Activated T-cell treated with anti-CD3 and anti-CD28 coated beads, Interleukin-2, amount 50 U/mL, for 72 hours (primary cell): ENCODE measurements at regions not wholly inside any gene's neighbourhood (a gene's known extent, or its start where the extent isn't known, plus 50 kb on each side); places are given as distances from the start of the nearest gene placed in this dataset.
"Not testable (repeated sequence)": the region's sequence is repeated elsewhere in the genome, so short reads cannot be mapped to it uniquely, and the experiment has no call there.

Experiments used
- ATAC-seq, 2 donors: fragments of 150-1000 bp; cut with Tn5 transposase; replicated peaks in 1 of 2; 2 replicates each; pipeline ENCODE4 v1.10.0; 2021; ENCODE audit warnings: moderate library complexity in 2 of 2, mild to moderate bottlenecking in 1 of 2
- DNase-seq, 2 donors: peaks; one replicate each; pipeline ENCODE4 v3.0.0; 2021 to 2022; ENCODE audit warnings: mixed read lengths in 1 of 2
- H3K27ac Mint-ChIP-seq: one replicate; pipeline ENCODE4 v1.8.0; 2022; ENCODE audit warnings: mild to moderate bottlenecking, moderate library complexity, mixed read lengths
- H3K27me3 Mint-ChIP-seq: one replicate; pipeline ENCODE4 v1.8.0; 2022; ENCODE audit warnings: low read depth, mixed read lengths
- H3K36me3 Mint-ChIP-seq, 2 donors: one replicate each; pipeline ENCODE4 v1.8.0; 2022; ENCODE audit warnings: mixed read lengths in 2 of 2, mild to moderate bottlenecking in 1 of 2; ENCODE audit not compliant: insufficient read depth in 2 of 2
- H3K4me1 Mint-ChIP-seq: one replicate; pipeline ENCODE4 v1.8.0; 2022; ENCODE audit warnings: low read depth, mixed read lengths
- H3K4me3 Mint-ChIP-seq, 2 donors: one replicate each; pipeline ENCODE4 v1.8.0; 2022; ENCODE audit warnings: mild to moderate bottlenecking in 2 of 2, mixed read lengths in 2 of 2, moderate library complexity in 2 of 2
- H3K9me3 Mint-ChIP-seq, 2 donors: one replicate each; pipeline ENCODE4 v1.8.0; 2022; ENCODE audit warnings: mixed read lengths in 2 of 2

GRCh38 chr4:60396341-60397049 lies 803.6 kb upstream of the ADGRL3 start:
- H3K4me1 Mint-ChIP-seq, result no peaks in the 10 kb centered on the region
- no peak overlapping the region for H3K4me3 Mint-ChIP-seq
- ATAC-seq (no peak), DNase-seq (no peak)
- peaks cover 0 to 9% of the 10 kb centered on the region in 2 donors for H3K36me3 Mint-ChIP-seq
- no peak overlapping the region for H3K27ac Mint-ChIP-seq
- H3K9me3 Mint-ChIP-seq, result peaks cover 6 to 12% of the 10 kb centered on the region in 2 donors
- no peaks in the 10 kb centered on the region for H3K27me3 Mint-ChIP-seq

GRCh38 chr4:60400593-60400992 lies 799.5 kb upstream of the ADGRL3 start:
- no peak overlapping the region for H3K27ac Mint-ChIP-seq
- H3K4me3 Mint-ChIP-seq, result no peak overlapping the region
- no peaks in the 10 kb centered on the region for H3K27me3 Mint-ChIP-seq
- peaks cover 6% of the 10 kb centered on the region in 2 donors for H3K9me3 Mint-ChIP-seq
- DNase-seq (no peak), ATAC-seq (no peak)
- peaks cover 0 to 2% of the 10 kb centered on the region in 2 donors for H3K36me3 Mint-ChIP-seq
- H3K4me1 Mint-ChIP-seq, result no peaks in the 10 kb centered on the region

GRCh38 chr4:60404027-60404426 lies 796.1 kb upstream of the ADGRL3 start:
- peaks cover 0 to 2% of the 10 kb centered on the region in 2 donors for H3K36me3 Mint-ChIP-seq
- no peaks in the 10 kb centered on the region for H3K4me1 Mint-ChIP-seq
- no peak for ATAC-seq
- H3K27ac Mint-ChIP-seq, result no peak overlapping the region
- no peaks in the 10 kb centered on the region for H3K27me3 Mint-ChIP-seq
- no peak overlapping the region for H3K4me3 Mint-ChIP-seq
- peaks cover 7 to 12% of the 10 kb centered on the region in 2 donors for H3K9me3 Mint-ChIP-seq
- no peak for DNase-seq

GRCh38 chr4:60422439-60422838 lies 777.7 kb upstream of the ADGRL3 start:
- H3K36me3 Mint-ChIP-seq, result peaks cover 3% of the 10 kb centered on the region in 2 donors
- no peak overlapping the region for H3K27ac Mint-ChIP-seq
- H3K4me1 Mint-ChIP-seq, result no peaks in the 10 kb centered on the region
- no peak overlapping the region for H3K4me3 Mint-ChIP-seq
- ATAC-seq (no peak), DNase-seq (no peak)
- peaks cover 9 to 10% of the 10 kb centered on the region in 2 donors for H3K9me3 Mint-ChIP-seq
- no peaks in the 10 kb centered on the region for H3K27me3 Mint-ChIP-seq

- not testable (repeated sequence) for H3K9me3 Mint-ChIP-seq, H3K4me1 Mint-ChIP-seq, H3K4me3 Mint-ChIP-seq, DNase-seq, H3K36me3 Mint-ChIP-seq, H3K27me3 Mint-ChIP-seq, H3K27ac Mint-ChIP-seq, ATAC-seq
Measured at GRCh38 chr4:60423573-60424184, 776.4 kb upstream of the ADGRL3 start.

- Mint-ChIP-seq H3K27ac (no peak overlapping the region), H3K9me3 (peaks cover 14 to 15% of the 10 kb centered on the region in 2 donors), H3K4me1 (no peaks in the 10 kb centered on the region)
Measured at GRCh38 chr4:60432911-60433310, 767.2 kb upstream of the ADGRL3 start.

GRCh38 chr4:60443068-60443467 lies 757.1 kb upstream of the ADGRL3 start:
- no peak for DNase-seq
- peaks cover 12 to 18% of the 10 kb centered on the region in 2 donors for H3K9me3 Mint-ChIP-seq
- H3K27ac Mint-ChIP-seq, result no peak overlapping the region

More at GRCh38 chr4:60432911-60433310, 767.2 kb upstream of the ADGRL3 start:
- no peak for ATAC-seq
- no peaks in the 10 kb centered on the region for H3K36me3 Mint-ChIP-seq
- H3K4me3 Mint-ChIP-seq, result no peak overlapping the region
- no peak for DNase-seq
- no peaks in the 10 kb centered on the region for H3K27me3 Mint-ChIP-seq

GRCh38 chr4:60443796-60444195 lies 756.3 kb upstream of the ADGRL3 start:
- peaks cover 1% of the 10 kb centered on the region in 2 donors for H3K36me3 Mint-ChIP-seq
- ATAC-seq, result no peak
- DNase-seq, result no peak
- H3K4me1 Mint-ChIP-seq, result no peaks in the 10 kb centered on the region
- no peaks in the 10 kb centered on the region for H3K27me3 Mint-ChIP-seq
- peaks cover 15 to 18% of the 10 kb centered on the region in 2 donors for H3K9me3 Mint-ChIP-seq
- no peak overlapping the region for H3K4me3 Mint-ChIP-seq
- H3K27ac Mint-ChIP-seq, result no peak overlapping the region

More at GRCh38 chr4:60443068-60443467, 757.1 kb upstream of the ADGRL3 start:
- Mint-ChIP-seq H3K4me1 (no peaks in the 10 kb centered on the region), H3K4me3 (no peak overlapping the region), H3K27me3 (no peaks in the 10 kb centered on the region), H3K36me3 (peaks cover 1% of the 10 kb centered on the region in 2 donors)
- no peak for ATAC-seq

- no peaks in the 10 kb centered on the region for H3K27me3 Mint-ChIP-seq
- no peak overlapping the region for H3K27ac Mint-ChIP-seq
- ATAC-seq (no peak), DNase-seq (no peak)
- H3K4me1 Mint-ChIP-seq, result no peaks in the 10 kb centered on the region
- no peak overlapping the region for H3K4me3 Mint-ChIP-seq
- peaks cover 3 to 8% of the 10 kb centered on the region in 2 donors for H3K9me3 Mint-ChIP-seq
- no peaks in the 10 kb centered on the region for H3K36me3 Mint-ChIP-seq
Measured at GRCh38 chr4:60450054-60450453, 750.1 kb upstream of the ADGRL3 start.

- DNase-seq, result no peak
- ATAC-seq, result no peak
- Mint-ChIP-seq H3K4me1 (no peaks in the 10 kb centered on the region), H3K27ac (no peak overlapping the region), H3K4me3 (no peak overlapping the region), H3K9me3 (peaks cover 3 to 6% of the 10 kb centered on the region in 2 donors), H3K36me3 (no peaks in the 10 kb centered on the region), H3K27me3 (no peaks in the 10 kb centered on the region)
Measured at GRCh38 chr4:60452266-60452665, 747.9 kb upstream of the ADGRL3 start.

GRCh38 chr4:60455380-60455779 lies 744.7 kb upstream of the ADGRL3 start:
- ATAC-seq (no peak), DNase-seq (no peak)
- Mint-ChIP-seq H3K36me3 (peaks cover 0 to 2% of the 10 kb centered on the region in 2 donors), H3K27me3 (no peaks in the 10 kb centered on the region), H3K4me3 (no peak overlapping the region), H3K27ac (no peak overlapping the region), H3K9me3 (peaks cover 5% of the 10 kb centered on the region in 2 donors), H3K4me1 (no peaks in the 10 kb centered on the region)

GRCh38 chr4:60461551-60461950 lies 738.6 kb upstream of the ADGRL3 start:
- Mint-ChIP-seq H3K4me3 (no peak overlapping the region), H3K27me3 (no peaks in the 10 kb centered on the region), H3K9me3 (peaks cover 12 to 14% of the 10 kb centered on the region in 2 donors), H3K36me3 (peaks cover 0 to 9% of the 10 kb centered on the region in 2 donors), H3K27ac (no peak overlapping the region), H3K4me1 (no peaks in the 10 kb centered on the region)
- no peak for DNase-seq
- ATAC-seq, result no peak

- Mint-ChIP-seq H3K9me3 (peaks cover 13 to 14% of the 10 kb centered on the region in 2 donors), H3K36me3 (peaks cover 0 to 9% of the 10 kb centered on the region in 2 donors), H3K27me3 (no peaks in the 10 kb centered on the region), H3K27ac (no peak overlapping the region), H3K4me1 (no peaks in the 10 kb centered on the region), H3K4me3 (no peak overlapping the region)
- ATAC-seq (no peak), DNase-seq (no peak)
Measured at GRCh38 chr4:60463857-60464502, 736.1 kb upstream of the ADGRL3 start.
